Neural progenitor cell (in vitro differentiated cells): ENCODE measurements at regions not wholly inside any gene's neighbourhood (a gene's known extent, or its start where the extent isn't known, plus 50 kb on each side); places are given as distances from the start of the nearest gene placed in this dataset.
A peak's percentile ranks its signal among the peaks of the same experiment; 100 is the strongest.

Experiments used
- EZH2 ChIP-seq: fragments of 200-600 bp; sonication (generic); IDR thresholded peaks from 2 replicates; pipeline ENCODE4 v1.6.1; 2017; ENCODE audit warnings: antibody characterized with exemption, mild to moderate bottlenecking, moderate library complexity
- EZH2phosphoT487 ChIP-seq: fragments of 200-600 bp; sonication (generic); IDR thresholded peaks from 2 replicates; pipeline ENCODE4 v1.6.1; 2017; ENCODE audit warnings: antibody characterized with exemption
- TF ChIP-seq, protein P1 (sequence below): fragments of 200-600 bp; sonication (generic); IDR thresholded peaks from 2 replicates; pipeline ENCODE4 v1.5.1; 2017; ENCODE audit warnings: antibody characterized with exemption, mild to moderate bottlenecking

DNA sequence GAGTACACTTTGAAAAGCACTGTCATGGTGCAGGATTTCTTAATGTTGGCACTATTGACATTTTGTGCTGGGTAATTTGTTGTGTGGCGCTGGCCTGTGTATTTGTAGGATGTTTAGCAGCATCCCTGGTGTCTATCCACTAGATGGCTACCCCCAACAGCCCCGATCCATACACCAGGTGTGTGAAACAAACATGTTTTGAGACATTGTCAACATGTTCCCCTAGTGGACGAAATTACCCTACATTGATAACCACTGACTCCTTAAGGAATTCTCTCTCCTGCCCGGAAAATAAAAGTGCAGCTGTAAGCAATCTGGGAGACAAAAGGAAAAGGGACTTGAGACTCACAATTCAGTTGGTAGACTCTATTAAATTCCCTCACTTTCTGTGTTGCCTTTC is 52.6 kb upstream of the TMEM200A start:
- TF ChIP-seq, protein P1, sequence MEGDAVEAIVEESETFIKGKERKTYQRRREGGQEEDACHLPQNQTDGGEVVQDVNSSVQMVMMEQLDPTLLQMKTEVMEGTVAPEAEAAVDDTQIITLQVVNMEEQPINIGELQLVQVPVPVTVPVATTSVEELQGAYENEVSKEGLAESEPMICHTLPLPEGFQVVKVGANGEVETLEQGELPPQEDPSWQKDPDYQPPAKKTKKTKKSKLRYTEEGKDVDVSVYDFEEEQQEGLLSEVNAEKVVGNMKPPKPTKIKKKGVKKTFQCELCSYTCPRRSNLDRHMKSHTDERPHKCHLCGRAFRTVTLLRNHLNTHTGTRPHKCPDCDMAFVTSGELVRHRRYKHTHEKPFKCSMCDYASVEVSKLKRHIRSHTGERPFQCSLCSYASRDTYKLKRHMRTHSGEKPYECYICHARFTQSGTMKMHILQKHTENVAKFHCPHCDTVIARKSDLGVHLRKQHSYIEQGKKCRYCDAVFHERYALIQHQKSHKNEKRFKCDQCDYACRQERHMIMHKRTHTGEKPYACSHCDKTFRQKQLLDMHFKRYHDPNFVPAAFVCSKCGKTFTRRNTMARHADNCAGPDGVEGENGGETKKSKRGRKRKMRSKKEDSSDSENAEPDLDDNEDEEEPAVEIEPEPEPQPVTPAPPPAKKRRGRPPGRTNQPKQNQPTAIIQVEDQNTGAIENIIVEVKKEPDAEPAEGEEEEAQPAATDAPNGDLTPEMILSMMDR, result peak; percentile 41
- TF ChIP-seq EZH2phosphoT487 (no peak), EZH2 (no peak)
